ENCODE measurements at regions not wholly inside any gene's neighbourhood (a gene's known extent, or its start where the extent isn't known, plus 50 kb on each side); places are given as distances from the start of the nearest gene placed in this dataset.

GRCh38 chr1:218527737-218528136, 182.6 kb downstream of the TGFB2 start:
- DNase-seq: no peak

- DNase-seq: no peak
Measured at GRCh38 chr1:218529646-218530300, 184.6 kb downstream of the TGFB2 start.

- no peak for DNase-seq
Measured at GRCh38 chr1:218531936-218532335, 186.8 kb downstream of the TGFB2 start.

GRCh38 chr1:218536296-218536986, 191.3 kb downstream of the TGFB2 start:
- no peak for DNase-seq

GRCh38 chr1:218537122-218537913, 192.2 kb downstream of the TGFB2 start:
- no peak for DNase-seq

GRCh38 chr1:218538341-218538740, 193.2 kb downstream of the TGFB2 start:
- DNase-seq: no peak

GRCh38 chr1:218546314-218546713, 201.2 kb downstream of the TGFB2 start:
- no peak for DNase-seq

- no peak for DNase-seq
Measured at GRCh38 chr1:218547957-218548730, 203.0 kb downstream of the TGFB2 start.

- no peak for DNase-seq
Measured at GRCh38 chr1:218548764-218549163, 203.6 kb downstream of the TGFB2 start.

GRCh38 chr1:218553197-218553596, 208.1 kb downstream of the TGFB2 start:
- no peak for DNase-seq

- DNase-seq: no peak
Measured at GRCh38 chr1:218556016-218556415, 210.9 kb downstream of the TGFB2 start.

- DNase-seq: no peak
Measured at GRCh38 chr1:218557731-218558130, 212.6 kb downstream of the TGFB2 start.

- no peak for DNase-seq
Measured at GRCh38 chr1:218558271-218558810, 213.2 kb downstream of the TGFB2 start.

- no peak for DNase-seq
Measured at GRCh38 chr1:218565377-218565776, 220.2 kb downstream of the TGFB2 start.

- DNase-seq: no peak
Measured at GRCh38 chr1:218568962-218569550, 223.9 kb downstream of the TGFB2 start.

GRCh38 chr1:218570456-218570855, 225.3 kb downstream of the TGFB2 start:
- DNase-seq: no peak

GRCh38 chr1:218571491-218571890, 226.4 kb downstream of the TGFB2 start:
- DNase-seq: no peak

GRCh38 chr1:218572050-218572449, 226.9 kb downstream of the TGFB2 start:
- no peak for DNase-seq

- no peak for DNase-seq
Measured at GRCh38 chr1:218573925-218574324, 228.8 kb downstream of the TGFB2 start.

- DNase-seq: no peak
Measured at GRCh38 chr1:218575079-218575478, 229.9 kb downstream of the TGFB2 start.

GRCh38 chr1:218575856-218576255, 230.7 kb downstream of the TGFB2 start:
- DNase-seq: no peak

- DNase-seq: no peak
Measured at GRCh38 chr1:218582646-218583045, 237.5 kb downstream of the TGFB2 start.
